ENCODE measurements at regions not wholly inside any gene's neighbourhood (a gene's known extent, or its start where the extent isn't known, plus 50 kb on each side); places are given as distances from the start of the nearest gene placed in this dataset.

DNA sequence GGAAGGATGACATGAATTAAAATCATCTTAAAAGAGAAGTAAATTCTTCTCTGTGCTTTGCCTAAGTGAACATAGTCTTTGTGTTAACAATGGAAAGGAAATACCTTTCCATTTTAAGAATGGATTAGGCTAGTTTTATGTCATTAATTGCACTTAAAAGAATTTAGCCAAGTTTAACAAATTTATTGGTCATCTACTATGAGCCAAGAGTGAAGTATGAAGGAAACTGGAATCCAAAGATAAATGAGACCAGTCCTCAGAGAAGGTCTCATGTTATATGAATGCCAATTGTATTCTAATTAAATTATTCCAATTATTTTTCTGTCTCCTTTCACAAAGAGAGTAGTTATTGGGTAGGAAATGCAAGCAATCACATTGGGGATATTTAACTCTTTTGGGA, 741.3 kb upstream of the SOX9 start:
- Histone ChIP-seq H3K79me2 (ENCODE audit: control insufficient read depth in 1 of 2, insufficient read depth in 2 of 2, low read length in 2 of 2) (no peaks in the 10 kb centered on the region), H2BK5ac (ENCODE audit: low read depth, low read length) (no peak overlapping the region), H3K9me3 (ENCODE audit: insufficient read depth in 2 of 2, low read depth in 1 of 2, low read length in 1 of 2) (peaks cover 2 to 4% of the 10 kb centered on the region in 2 experiments; a peak in 1 of 4 replicates), H3K36me3 (ENCODE audit: control insufficient read depth in 2 of 4, insufficient read depth in 4 of 4, low read length in 3 of 4) (no peaks in the 10 kb centered on the region), H2AK5ac (ENCODE audit: low read depth, low read length) (no peak overlapping the region), H3K79me1 (ENCODE audit: low read depth, low read length) (no peaks in the 10 kb centered on the region), H2BK15ac (ENCODE audit: low read length) (no peak overlapping the region), H4K20me1 (replicated peaks in 1 of 2; ENCODE audit: control insufficient read depth in 1 of 2, insufficient read depth in 2 of 2, low read length in 2 of 2) (no peaks in the 10 kb centered on the region), H3K14ac (ENCODE audit: insufficient read length) (no peak overlapping the region), H3K4me3 (ENCODE audit: extremely low read depth in 1 of 4, insufficient read depth in 2 of 4, low read depth in 3 of 4, low read length in 4 of 4) (no peak overlapping the region), H3K4me1 (replicated peaks in 1 of 4; ENCODE audit: control insufficient read depth in 3 of 4, insufficient read depth in 4 of 4, low read length in 3 of 4) (no peaks in the 10 kb centered on the region), H4K8ac (ENCODE audit: extremely low read depth, insufficient read depth, low read length) (no peak overlapping the region), H2AFZ (ENCODE audit: low read length) (no peak overlapping the region), H3K4me2 (ENCODE audit: insufficient read depth in 1 of 2, low read depth in 2 of 2, low read length in 2 of 2) (no peak overlapping the region), H2BK20ac (ENCODE audit: low read length) (no peak overlapping the region), H3K56ac (replicated peaks; ENCODE audit: insufficient read length, low read depth, low read length) (no peak overlapping the region), H3K27me3 (replicated peaks in 1 of 4; ENCODE audit: control insufficient read depth in 3 of 4, extremely low read depth in 1 of 4, insufficient read depth in 3 of 4, low read length in 3 of 4) (no peaks in the 10 kb centered on the region), H3K9ac (replicated peaks in 1 of 4; ENCODE audit: extremely low read depth in 1 of 4, low read depth in 3 of 4, low read length in 3 of 4) (no peak overlapping the region), H3K23ac (ENCODE audit: insufficient read length) (no peak overlapping the region), H4K91ac (replicated peaks; ENCODE audit: insufficient read length, low read length) (no peak overlapping the region), H3K23me2 (ENCODE audit: low read depth, low read length) (no peaks in the 10 kb centered on the region), H2BK120ac (replicated peaks; ENCODE audit: low read depth, low read length) (no peak overlapping the region), H3K18ac (ENCODE audit: extremely low read depth, low read length) (no peak overlapping the region), H3K4ac (replicated peaks; ENCODE audit: insufficient read length, low read depth, low read length) (no peak overlapping the region), H3K27ac (ENCODE audit: low read depth, low read length) (no peak overlapping the region), H2BK12ac (ENCODE audit: low read depth, low read length) (no peak overlapping the region), H4K5ac (ENCODE audit: insufficient read length, low read depth, low read length) (no peak overlapping the region)
- FAIRE-seq (no peak), DNase-seq (ENCODE audit: low read depth in 1 of 2, low spot score in 2 of 2) (no peak)
- CTCF ChIA-PET (ENCODE audit: partially characterized antibody): no interaction called here
- TF ChIP-seq, protein P1, sequence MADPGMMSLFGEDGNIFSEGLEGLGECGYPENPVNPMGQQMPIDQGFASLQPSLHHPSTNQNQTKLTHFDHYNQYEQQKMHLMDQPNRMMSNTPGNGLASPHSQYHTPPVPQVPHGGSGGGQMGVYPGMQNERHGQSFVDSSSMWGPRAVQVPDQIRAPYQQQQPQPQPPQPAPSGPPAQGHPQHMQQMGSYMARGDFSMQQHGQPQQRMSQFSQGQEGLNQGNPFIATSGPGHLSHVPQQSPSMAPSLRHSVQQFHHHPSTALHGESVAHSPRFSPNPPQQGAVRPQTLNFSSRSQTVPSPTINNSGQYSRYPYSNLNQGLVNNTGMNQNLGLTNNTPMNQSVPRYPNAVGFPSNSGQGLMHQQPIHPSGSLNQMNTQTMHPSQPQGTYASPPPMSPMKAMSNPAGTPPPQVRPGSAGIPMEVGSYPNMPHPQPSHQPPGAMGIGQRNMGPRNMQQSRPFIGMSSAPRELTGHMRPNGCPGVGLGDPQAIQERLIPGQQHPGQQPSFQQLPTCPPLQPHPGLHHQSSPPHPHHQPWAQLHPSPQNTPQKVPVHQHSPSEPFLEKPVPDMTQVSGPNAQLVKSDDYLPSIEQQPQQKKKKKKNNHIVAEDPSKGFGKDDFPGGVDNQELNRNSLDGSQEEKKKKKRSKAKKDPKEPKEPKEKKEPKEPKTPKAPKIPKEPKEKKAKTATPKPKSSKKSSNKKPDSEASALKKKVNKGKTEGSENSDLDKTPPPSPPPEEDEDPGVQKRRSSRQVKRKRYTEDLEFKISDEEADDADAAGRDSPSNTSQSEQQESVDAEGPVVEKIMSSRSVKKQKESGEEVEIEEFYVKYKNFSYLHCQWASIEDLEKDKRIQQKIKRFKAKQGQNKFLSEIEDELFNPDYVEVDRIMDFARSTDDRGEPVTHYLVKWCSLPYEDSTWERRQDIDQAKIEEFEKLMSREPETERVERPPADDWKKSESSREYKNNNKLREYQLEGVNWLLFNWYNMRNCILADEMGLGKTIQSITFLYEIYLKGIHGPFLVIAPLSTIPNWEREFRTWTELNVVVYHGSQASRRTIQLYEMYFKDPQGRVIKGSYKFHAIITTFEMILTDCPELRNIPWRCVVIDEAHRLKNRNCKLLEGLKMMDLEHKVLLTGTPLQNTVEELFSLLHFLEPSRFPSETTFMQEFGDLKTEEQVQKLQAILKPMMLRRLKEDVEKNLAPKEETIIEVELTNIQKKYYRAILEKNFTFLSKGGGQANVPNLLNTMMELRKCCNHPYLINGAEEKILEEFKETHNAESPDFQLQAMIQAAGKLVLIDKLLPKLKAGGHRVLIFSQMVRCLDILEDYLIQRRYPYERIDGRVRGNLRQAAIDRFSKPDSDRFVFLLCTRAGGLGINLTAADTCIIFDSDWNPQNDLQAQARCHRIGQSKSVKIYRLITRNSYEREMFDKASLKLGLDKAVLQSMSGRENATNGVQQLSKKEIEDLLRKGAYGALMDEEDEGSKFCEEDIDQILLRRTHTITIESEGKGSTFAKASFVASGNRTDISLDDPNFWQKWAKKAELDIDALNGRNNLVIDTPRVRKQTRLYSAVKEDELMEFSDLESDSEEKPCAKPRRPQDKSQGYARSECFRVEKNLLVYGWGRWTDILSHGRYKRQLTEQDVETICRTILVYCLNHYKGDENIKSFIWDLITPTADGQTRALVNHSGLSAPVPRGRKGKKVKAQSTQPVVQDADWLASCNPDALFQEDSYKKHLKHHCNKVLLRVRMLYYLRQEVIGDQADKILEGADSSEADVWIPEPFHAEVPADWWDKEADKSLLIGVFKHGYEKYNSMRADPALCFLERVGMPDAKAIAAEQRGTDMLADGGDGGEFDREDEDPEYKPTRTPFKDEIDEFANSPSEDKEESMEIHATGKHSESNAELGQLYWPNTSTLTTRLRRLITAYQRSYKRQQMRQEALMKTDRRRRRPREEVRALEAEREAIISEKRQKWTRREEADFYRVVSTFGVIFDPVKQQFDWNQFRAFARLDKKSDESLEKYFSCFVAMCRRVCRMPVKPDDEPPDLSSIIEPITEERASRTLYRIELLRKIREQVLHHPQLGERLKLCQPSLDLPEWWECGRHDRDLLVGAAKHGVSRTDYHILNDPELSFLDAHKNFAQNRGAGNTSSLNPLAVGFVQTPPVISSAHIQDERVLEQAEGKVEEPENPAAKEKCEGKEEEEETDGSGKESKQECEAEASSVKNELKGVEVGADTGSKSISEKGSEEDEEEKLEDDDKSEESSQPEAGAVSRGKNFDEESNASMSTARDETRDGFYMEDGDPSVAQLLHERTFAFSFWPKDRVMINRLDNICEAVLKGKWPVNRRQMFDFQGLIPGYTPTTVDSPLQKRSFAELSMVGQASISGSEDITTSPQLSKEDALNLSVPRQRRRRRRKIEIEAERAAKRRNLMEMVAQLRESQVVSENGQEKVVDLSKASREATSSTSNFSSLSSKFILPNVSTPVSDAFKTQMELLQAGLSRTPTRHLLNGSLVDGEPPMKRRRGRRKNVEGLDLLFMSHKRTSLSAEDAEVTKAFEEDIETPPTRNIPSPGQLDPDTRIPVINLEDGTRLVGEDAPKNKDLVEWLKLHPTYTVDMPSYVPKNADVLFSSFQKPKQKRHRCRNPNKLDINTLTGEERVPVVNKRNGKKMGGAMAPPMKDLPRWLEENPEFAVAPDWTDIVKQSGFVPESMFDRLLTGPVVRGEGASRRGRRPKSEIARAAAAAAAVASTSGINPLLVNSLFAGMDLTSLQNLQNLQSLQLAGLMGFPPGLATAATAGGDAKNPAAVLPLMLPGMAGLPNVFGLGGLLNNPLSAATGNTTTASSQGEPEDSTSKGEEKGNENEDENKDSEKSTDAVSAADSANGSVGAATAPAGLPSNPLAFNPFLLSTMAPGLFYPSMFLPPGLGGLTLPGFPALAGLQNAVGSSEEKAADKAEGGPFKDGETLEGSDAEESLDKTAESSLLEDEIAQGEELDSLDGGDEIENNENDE (IDR thresholded peaks at IDR 0.05; ENCODE audit: insufficient replicate concordance, low read length): no peak
- TF ChIP-seq POLR2AphosphoS5 (IDR thresholded peaks at IDR 0.05; ENCODE audit: low read depth, low read length): no peak
- POLR2A ChIA-PET (ENCODE audit: partially characterized antibody): no interaction called here
